ENCODE measurements at regions not wholly inside any gene's neighbourhood (a gene's known extent, or its start where the extent isn't known, plus 50 kb on each side); places are given as distances from the start of the nearest gene placed in this dataset.

- Histone ChIP-seq H3K4me1 (replicated peaks in 1 of 2) (peaks cover 28 to 32% of the 10 kb centered on the region in 2 donors), H3K27ac (no peak overlapping the region), H3K4me3 (no peak overlapping the region)
- in situ Hi-C loops (cut with MboI; ENCODE audit: low pct_unique_long_range_greater_than_20kb in 2 of 9, low sequenced_read_pairs in 9 of 9, unreplicated experiment in 9 of 9): loop anchor here in 1 of 9 experiments (25.0 kb wide), 1 partner anchor 1320 kb away; no protein-coding TSS in a partner anchor
- peak in 5 of 8 experiments; percentile 24 to 46 (median 41) for ATAC-seq (replicated peaks in 6 of 8)
- WGBS, 10 experiments: 13 to 84% (median 48%) methylated on average over 1 to 4 of the region's 4 CpGs; no CpG with 5 or more reads in 1 of the 10 experiments
Observed at GRCh38 chr1:58157256-58157655, 389.3 kb downstream of the OMA1 start.

GRCh38 chr1:58156831-58157230 is 389.7 kb downstream of the OMA1 start:
- Histone ChIP-seq H3K4me3 (no peak overlapping the region), H3K27ac (no peak overlapping the region), H3K4me1 (replicated peaks in 1 of 2) (peaks cover 28 to 32% of the 10 kb centered on the region in 2 donors)
- in situ Hi-C loops (cut with MboI; ENCODE audit: low pct_unique_long_range_greater_than_20kb in 2 of 9, low sequenced_read_pairs in 9 of 9, unreplicated experiment in 9 of 9): loop anchor here in 1 of 9 experiments (25.0 kb wide), 1 partner anchor 1320 kb away; no protein-coding TSS in a partner anchor
- ATAC-seq (replicated peaks in 6 of 8): no peak
- WGBS, 10 experiments: 22 to 100% (median 63%) methylated on average over 1 to 3 of the region's 3 CpGs; no CpG with 5 or more reads in 1 of the 10 experiments

- H3K27ac ChIP-seq: no peak overlapping the region
- no peak overlapping the region for H3K4me3 ChIP-seq
- H3K4me1 ChIP-seq (replicated peaks in 1 of 2): peaks cover 28 to 32% of the 10 kb centered on the region in 2 donors
- in situ Hi-C loops (cut with MboI; ENCODE audit: low pct_unique_long_range_greater_than_20kb in 2 of 9, low sequenced_read_pairs in 9 of 9, unreplicated experiment in 9 of 9): loop anchor here in 1 of 9 experiments (25.0 kb wide), 1 partner anchor 1319 kb away; no protein-coding TSS in a partner anchor
- no peak for ATAC-seq (replicated peaks in 6 of 8)
- 64 to 100% (median 100%) methylated on average over 1 of the region's 1 CpG; no CpG with 5 or more reads in 2 of the 10 experiments for WGBS, 10 experiments
Observed at GRCh38 chr1:58156124-58156468, 390.4 kb downstream of the OMA1 start.

GRCh38 chr1:58155418-58156123 is 391.0 kb downstream of the OMA1 start:
- in situ Hi-C loops (cut with MboI; ENCODE audit: low pct_unique_long_range_greater_than_20kb in 2 of 9, low sequenced_read_pairs in 9 of 9, unreplicated experiment in 9 of 9): loop anchor here in 1 of 9 experiments (25.0 kb wide), 1 partner anchor 1318 kb away; no protein-coding TSS in a partner anchor
- H3K4me3 ChIP-seq: no peak overlapping the region
- 26 to 89% (median 81%) methylated on average over 1 to 7 of the region's 7 CpGs; no CpG with 5 or more reads in 1 of the 10 experiments for WGBS, 10 experiments
- H3K4me1 ChIP-seq (replicated peaks in 1 of 2): peaks cover 28 to 32% of the 10 kb centered on the region in 2 donors
- H3K27ac ChIP-seq: no peak overlapping the region
- peak in 5 of 8 experiments; percentile 34 to 82 (median 72) for ATAC-seq (replicated peaks in 6 of 8)

- WGBS, 10 experiments: 0 to 100% (median 67%) methylated on average over 1 to 2 of the region's 2 CpGs; no CpG with 5 or more reads in 1 of the 10 experiments
- Histone ChIP-seq H3K4me1 (replicated peaks in 1 of 2) (peaks cover 28 to 32% of the 10 kb centered on the region in 2 donors), H3K4me3 (no peak overlapping the region), H3K27ac (no peak overlapping the region)
- in situ Hi-C loops (cut with MboI; ENCODE audit: low pct_unique_long_range_greater_than_20kb in 2 of 9, low sequenced_read_pairs in 9 of 9, unreplicated experiment in 9 of 9): loop anchor here in 1 of 9 experiments (25.0 kb wide), 1 partner anchor 1317 kb away; no protein-coding TSS in a partner anchor
- no peak for ATAC-seq (replicated peaks in 6 of 8)
Observed at GRCh38 chr1:58154256-58154655, 392.3 kb downstream of the OMA1 start.

- Histone ChIP-seq H3K4me3 (no peak overlapping the region), H3K4me1 (replicated peaks in 1 of 2) (peaks cover 18 to 22% of the 10 kb centered on the region in 2 donors), H3K27ac (no peak overlapping the region)
- WGBS, 10 experiments: 27 to 100% (median 98%) methylated on average over 1 to 3 of the region's 3 CpGs; no CpG with 5 or more reads in 1 of the 10 experiments
- in situ Hi-C loops (cut with MboI; ENCODE audit: low pct_unique_long_range_greater_than_20kb in 2 of 9, low sequenced_read_pairs in 9 of 9, unreplicated experiment in 9 of 9): loop anchor here in 1 of 9 experiments (25.0 kb wide), 1 partner anchor 1315 kb away; no protein-coding TSS in a partner anchor
- no peak for ATAC-seq (replicated peaks in 6 of 8)
Observed at GRCh38 chr1:58152697-58153096, 393.8 kb downstream of the OMA1 start.

GRCh38 chr1:58149271-58149812 is 397.2 kb downstream of the OMA1 start:
- no peak overlapping the region for H3K27ac ChIP-seq
- in situ Hi-C loops (cut with MboI; ENCODE audit: low pct_unique_long_range_greater_than_20kb in 2 of 9, low sequenced_read_pairs in 9 of 9, unreplicated experiment in 9 of 9): no loop called here
- no peak overlapping the region for H3K4me3 ChIP-seq
- no peak for ATAC-seq (replicated peaks in 6 of 8)
- peaks cover 10 to 17% of the 10 kb centered on the region in 2 donors for H3K4me1 ChIP-seq (replicated peaks in 1 of 2)
- 0 to 100% (median 93%) methylated on average over 1 to 6 of the region's 6 CpGs; no CpG with 5 or more reads in 1 of the 10 experiments for WGBS, 10 experiments

- in situ Hi-C loops (cut with MboI; ENCODE audit: low pct_unique_long_range_greater_than_20kb in 2 of 9, low sequenced_read_pairs in 9 of 9, unreplicated experiment in 9 of 9): no loop called here
- 0 to 83% (median 73%) methylated on average over 1 to 5 of the region's 5 CpGs; no CpG with 5 or more reads in 1 of the 10 experiments for WGBS, 10 experiments
- ATAC-seq (replicated peaks in 6 of 8): peak in 5 of 8 experiments; percentile 74 to 93 (median 88)
- peak overlapping the region in 1 of 2 donors; percentile 15 for H3K27ac ChIP-seq
- no peak overlapping the region for H3K4me3 ChIP-seq
- peaks cover 14 to 17% of the 10 kb centered on the region in 2 donors for H3K4me1 ChIP-seq (replicated peaks in 1 of 2)
Observed at GRCh38 chr1:58144698-58145270, 401.7 kb downstream of the OMA1 start.

GRCh38 chr1:58143972-58144697 is 402.4 kb downstream of the OMA1 start:
- WGBS, 10 experiments: 0 to 83% (median 45%) methylated on average over 1 to 4 of the region's 4 CpGs
- Histone ChIP-seq H3K4me1 (replicated peaks in 1 of 2) (peaks cover 14 to 17% of the 10 kb centered on the region in 2 donors), H3K27ac (peak overlapping the region in 1 of 2 donors; percentile 15), H3K4me3 (no peak overlapping the region)
- in situ Hi-C loops (cut with MboI; ENCODE audit: low pct_unique_long_range_greater_than_20kb in 2 of 9, low sequenced_read_pairs in 9 of 9, unreplicated experiment in 9 of 9): no loop called here
- peak in 2 of 8 experiments; percentile 13 to 39 for ATAC-seq (replicated peaks in 6 of 8)

- in situ Hi-C loops (cut with MboI; ENCODE audit: low pct_unique_long_range_greater_than_20kb in 2 of 9, low sequenced_read_pairs in 9 of 9, unreplicated experiment in 9 of 9): no loop called here
- WGBS, 10 experiments: 0 to 40% (median 11%) methylated on average over 2 of the region's 2 CpGs; no CpG with 5 or more reads in 3 of the 10 experiments
- peak in 7 of 8 experiments; percentile 26 to 97 (median 63) for ATAC-seq (replicated peaks in 6 of 8)
- Histone ChIP-seq H3K27ac (peak overlapping the region in 1 of 2 donors; percentile 24), H3K4me1 (replicated peaks in 1 of 2) (peaks cover 14 to 17% of the 10 kb centered on the region in 2 donors), H3K4me3 (no peak overlapping the region)
Observed at GRCh38 chr1:58136387-58136786, 410.1 kb downstream of the OMA1 start.

GRCh38 chr1:58135821-58136321 is 410.7 kb downstream of the OMA1 start:
- Histone ChIP-seq H3K27ac (peak overlapping the region; percentile 20 to 24), H3K4me1 (replicated peaks in 1 of 2) (peaks cover 14 to 17% of the 10 kb centered on the region in 2 donors), H3K4me3 (no peak overlapping the region)
- in situ Hi-C loops (cut with MboI; ENCODE audit: low pct_unique_long_range_greater_than_20kb in 2 of 9, low sequenced_read_pairs in 9 of 9, unreplicated experiment in 9 of 9): no loop called here
- 0 to 83% (median 17%) methylated on average over 1 to 3 of the region's 3 CpGs; no CpG with 5 or more reads in 1 of the 10 experiments for WGBS, 10 experiments
- ATAC-seq (replicated peaks in 6 of 8): peak in 3 of 8 experiments; percentile 49 to 74 (median 71)

GRCh38 chr1:58133562-58133961 is 413.0 kb downstream of the OMA1 start:
- ATAC-seq (replicated peaks in 6 of 8): no peak
- H3K4me3 ChIP-seq: no peak overlapping the region
- in situ Hi-C loops (cut with MboI; ENCODE audit: low pct_unique_long_range_greater_than_20kb in 2 of 9, low sequenced_read_pairs in 9 of 9, unreplicated experiment in 9 of 9): no loop called here
- H3K4me1 ChIP-seq (replicated peaks in 1 of 2): peaks cover 14 to 17% of the 10 kb centered on the region in 2 donors
- no peak overlapping the region for H3K27ac ChIP-seq

Measured in motor neuron (in vitro differentiated cells).